ENCODE measurements at regions not wholly inside any gene's neighbourhood (a gene's known extent, or its start where the extent isn't known, plus 50 kb on each side); places are given as distances from the start of the nearest gene placed in this dataset.

- Mint-ChIP-seq H3K9me3 (ENCODE audit: unreplicated experiment) (no peaks in the 10 kb centered on the region), H3K36me3 (ENCODE audit: insufficient read depth, unreplicated experiment) (no peaks in the 10 kb centered on the region), H3K4me1 (ENCODE audit: insufficient read depth, unreplicated experiment) (no peaks in the 10 kb centered on the region), H3K27ac (ENCODE audit: low read depth, unreplicated experiment) (no peak overlapping the region), H3K4me3 (ENCODE audit: unreplicated experiment) (no peak overlapping the region), H3K27me3 (ENCODE audit: insufficient read depth, unreplicated experiment) (no peaks in the 10 kb centered on the region)
- no peak for DNase-seq (ENCODE audit: unreplicated experiment)
- CTCF ChIA-PET, result no interaction called here
- TF ChIP-seq, protein P1, sequence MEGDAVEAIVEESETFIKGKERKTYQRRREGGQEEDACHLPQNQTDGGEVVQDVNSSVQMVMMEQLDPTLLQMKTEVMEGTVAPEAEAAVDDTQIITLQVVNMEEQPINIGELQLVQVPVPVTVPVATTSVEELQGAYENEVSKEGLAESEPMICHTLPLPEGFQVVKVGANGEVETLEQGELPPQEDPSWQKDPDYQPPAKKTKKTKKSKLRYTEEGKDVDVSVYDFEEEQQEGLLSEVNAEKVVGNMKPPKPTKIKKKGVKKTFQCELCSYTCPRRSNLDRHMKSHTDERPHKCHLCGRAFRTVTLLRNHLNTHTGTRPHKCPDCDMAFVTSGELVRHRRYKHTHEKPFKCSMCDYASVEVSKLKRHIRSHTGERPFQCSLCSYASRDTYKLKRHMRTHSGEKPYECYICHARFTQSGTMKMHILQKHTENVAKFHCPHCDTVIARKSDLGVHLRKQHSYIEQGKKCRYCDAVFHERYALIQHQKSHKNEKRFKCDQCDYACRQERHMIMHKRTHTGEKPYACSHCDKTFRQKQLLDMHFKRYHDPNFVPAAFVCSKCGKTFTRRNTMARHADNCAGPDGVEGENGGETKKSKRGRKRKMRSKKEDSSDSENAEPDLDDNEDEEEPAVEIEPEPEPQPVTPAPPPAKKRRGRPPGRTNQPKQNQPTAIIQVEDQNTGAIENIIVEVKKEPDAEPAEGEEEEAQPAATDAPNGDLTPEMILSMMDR (IDR thresholded peaks at IDR 0.05; ENCODE audit: unreplicated experiment), result no peak
- POLR2A ChIA-PET, result no interaction called here
- BruUV-seq (replicated peaks), result no TSS peak
- intact Hi-C loops (cut with micrococcal nuclease), result no loop called here
Measured at GRCh38 chr1:56355918-56356317, 223.4 kb downstream of the PLPP3 start.

DNA sequence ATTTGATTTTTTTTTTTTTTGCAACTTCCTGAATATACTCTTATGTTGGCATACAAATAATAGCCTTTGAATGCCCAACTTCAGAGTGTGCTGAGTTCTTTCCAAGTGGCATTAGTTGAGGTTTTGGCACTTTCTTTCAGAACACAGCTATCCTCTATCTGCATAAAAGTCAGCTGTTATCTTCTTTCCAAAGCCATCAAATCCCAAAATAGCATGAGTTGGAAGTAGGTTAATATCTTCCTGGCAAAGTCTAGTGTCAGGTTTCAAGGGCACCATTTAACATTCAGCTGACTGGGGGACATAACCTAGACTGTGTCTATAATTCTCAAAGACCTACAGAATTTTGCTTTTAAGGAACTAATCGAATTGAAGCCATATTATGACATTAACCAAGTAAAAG is 223.9 kb downstream of the PLPP3 start:
- intact Hi-C loops (cut with micrococcal nuclease), result no loop called here

DNA sequence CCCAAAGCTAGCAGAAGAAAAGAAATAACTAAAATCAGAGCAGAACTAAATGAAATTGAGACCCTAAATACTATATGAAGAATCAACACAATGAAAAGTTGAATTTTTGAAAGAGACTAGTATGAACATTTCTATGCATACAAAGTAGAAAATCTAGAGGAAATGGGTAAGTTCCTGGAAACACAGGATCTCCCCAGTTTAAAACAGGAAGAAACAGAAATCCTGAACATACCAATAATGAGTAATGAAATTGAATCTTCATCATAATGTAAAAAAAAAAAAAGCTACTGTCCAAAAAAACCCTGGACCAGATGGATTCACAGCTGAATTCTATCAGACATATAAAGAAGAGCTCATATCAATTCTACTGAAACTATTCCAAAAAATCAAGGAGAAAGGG is 233.5 kb downstream of the PLPP3 start:
- Mint-ChIP-seq H3K36me3 (ENCODE audit: insufficient read depth, unreplicated experiment) (no peaks in the 10 kb centered on the region), H3K27me3 (ENCODE audit: insufficient read depth, unreplicated experiment) (no peaks in the 10 kb centered on the region), H3K27ac (ENCODE audit: low read depth, unreplicated experiment) (no peak overlapping the region), H3K9me3 (ENCODE audit: unreplicated experiment) (no peaks in the 10 kb centered on the region), H3K4me3 (ENCODE audit: unreplicated experiment) (no peak overlapping the region), H3K4me1 (ENCODE audit: insufficient read depth, unreplicated experiment) (no peaks in the 10 kb centered on the region)
- TF ChIP-seq, protein P1 (IDR thresholded peaks at IDR 0.05; ENCODE audit: unreplicated experiment), result no peak
- ChIA-PET POLR2A (no interaction called here), CTCF (no interaction called here)
- DNase-seq (ENCODE audit: unreplicated experiment), result no peak
- intact Hi-C loops (cut with micrococcal nuclease), result no loop called here
- no TSS peak for BruUV-seq (replicated peaks)

More for the DNA sequence above, 223.9 kb downstream of the PLPP3 start:
- no peaks in the 10 kb centered on the region for H3K4me1 Mint-ChIP-seq (ENCODE audit: insufficient read depth, unreplicated experiment)
- no peaks in the 10 kb centered on the region for H3K9me3 Mint-ChIP-seq (ENCODE audit: unreplicated experiment)
- BruUV-seq (replicated peaks), result no TSS peak
- no peaks in the 10 kb centered on the region for H3K36me3 Mint-ChIP-seq (ENCODE audit: insufficient read depth, unreplicated experiment)
- no peak for DNase-seq (ENCODE audit: unreplicated experiment)
- no peaks in the 10 kb centered on the region for H3K27me3 Mint-ChIP-seq (ENCODE audit: insufficient read depth, unreplicated experiment)
- H3K4me3 Mint-ChIP-seq (ENCODE audit: unreplicated experiment), result no peak overlapping the region
- no peak overlapping the region for H3K27ac Mint-ChIP-seq (ENCODE audit: low read depth, unreplicated experiment)
- POLR2A ChIA-PET, result interaction anchor here (0.6 kb wide), 1 partner anchor 1110 kb away, joined by 5 read pairs; no protein-coding TSS in a partner anchor
- TF ChIP-seq, protein P1 (IDR thresholded peaks at IDR 0.05; ENCODE audit: unreplicated experiment), result no peak
- CTCF ChIA-PET, result no interaction called here

GRCh38 chr1:56340977-56341376 is 238.4 kb downstream of the PLPP3 start:
- BruUV-seq (replicated peaks), result no TSS peak
- Mint-ChIP-seq H3K4me1 (ENCODE audit: insufficient read depth, unreplicated experiment) (no peaks in the 10 kb centered on the region), H3K9me3 (ENCODE audit: unreplicated experiment) (no peaks in the 10 kb centered on the region), H3K36me3 (ENCODE audit: insufficient read depth, unreplicated experiment) (no peaks in the 10 kb centered on the region), H3K27me3 (ENCODE audit: insufficient read depth, unreplicated experiment) (no peaks in the 10 kb centered on the region), H3K4me3 (ENCODE audit: unreplicated experiment) (no peak overlapping the region), H3K27ac (ENCODE audit: low read depth, unreplicated experiment) (no peak overlapping the region)
- ChIA-PET POLR2A (no interaction called here), CTCF (interaction anchor here (0.9 kb wide), 1 partner anchor 63 kb away, joined by 5 read pairs; no protein-coding TSS in a partner anchor)
- TF ChIP-seq, protein P1 (IDR thresholded peaks at IDR 0.05; ENCODE audit: unreplicated experiment), result no peak
- DNase-seq (ENCODE audit: unreplicated experiment), result no peak
- intact Hi-C loops (cut with micrococcal nuclease), result no loop called here

Data from MCF 10A (cell line).